Body of pancreas (tissue), 4 donors: ENCODE measurements at regions not wholly inside any gene's neighbourhood (a gene's known extent, or its start where the extent isn't known, plus 50 kb on each side); places are given as distances from the start of the nearest gene placed in this dataset.
A peak's percentile ranks its signal among the peaks of the same experiment; 100 is the strongest.

Experiments used
- ATAC-seq: fragments of 150-250 bp; one replicate; pipeline ENCODE4 v1.9.1; 2016
- DNase-seq, 4 donors: peaks; one replicate each; pipeline ENCODE4 v3.0.0-alpha.2; 2019
- H3K27ac ChIP-seq, 4 donors: fragments of 200-600 bp; sonication (generic); 1 replicate in 3 of 4; 2 replicates in 1 of 4; pipeline versions ENCODE4 v1.5.1 to v1.6.1; 2016 to 2019; ENCODE audit warnings: mild to moderate bottlenecking in 1 of 4, mixed read lengths in 1 of 4, moderate library complexity in 1 of 4
- H3K27me3 ChIP-seq, 2 donors: fragments of 200-600 bp; sonication (generic); one replicate each; pipeline ENCODE4 v1.6.0; 2016; ENCODE audit warnings: mild to moderate bottlenecking in 1 of 2
- H3K36me3 ChIP-seq, 2 donors: fragments of 200-600 bp; sonication (generic); replicated peaks in 1 of 2; 2 replicates each; pipeline ENCODE4 v1.5.1; 2016; ENCODE audit warnings: low read depth in 2 of 2; ENCODE audit not compliant: insufficient read depth in 1 of 2
- H3K4me1 ChIP-seq: fragments of 200-600 bp; sonication (generic); one replicate; pipeline ENCODE4 v1.6.0; 2016
- H3K4me3 ChIP-seq, 2 donors: fragments of 200-600 bp; sonication (generic); 1 replicate in 1 of 2; 2 replicates in 1 of 2; pipeline ENCODE4 v1.5.1; 2016 to 2019
- H3K9me3 ChIP-seq, 3 donors: fragments of 200-600 bp; sonication (generic); 1 replicate in 2 of 3; 2 replicates in 1 of 3; pipeline ENCODE4 v1.5.1; 2016
- CTCF ChIP-seq, 7 experiments: fragments of 450-650 bp in 4 of 7; fragments of 200-600 bp in 3 of 7; sonication (generic) in 3 of 7; IDR thresholded peaks; one replicate each; pipeline ENCODE4 v1.5.1; 2016 to 2019; ENCODE audit warnings: antibody characterized with exemption in 7 of 7
- POLR2A ChIP-seq, 3 donors: fragments of 450-650 bp; IDR thresholded peaks; one replicate each; pipeline ENCODE4 v1.6.1; 2016; ENCODE audit warnings: antibody characterized with exemption in 3 of 3, mild to moderate bottlenecking in 2 of 3
- WGBS, 2 donors: methylation state at CpG; one replicate each; pipeline ENCODE4 v1.1.5; 2017; 5-methylcytosine and 5-hydroxymethylcytosine counted together
- intact Hi-C: fragments of 100-400 bp; cut with DNase I; formaldehyde crosslinking; loops from one replicate; pipeline ENCODE4 v1.15.1; 2023

GRCh38 chr3:30112411-30112810 is 494.0 kb upstream of the TGFBR2 start:
- no peak for TF ChIP-seq POLR2A (IDR thresholded peaks at IDR 0.05)
- TF ChIP-seq CTCF (IDR thresholded peaks at IDR 0.05), result no peak
- ATAC-seq (no peak), DNase-seq (no peak)
- no peak overlapping the region for H3K4me3 ChIP-seq
- H3K27me3 ChIP-seq, result no peaks in the 10 kb centered on the region
- WGBS, 2 donors, result 30 to 36% methylated on average over 1 of the region's 1 CpG
- H3K27ac ChIP-seq, result no peak overlapping the region
- H3K4me1 ChIP-seq, result peaks cover 11% of the 10 kb centered on the region
- no peaks in the 10 kb centered on the region for H3K36me3 ChIP-seq
- no peaks in the 10 kb centered on the region for H3K9me3 ChIP-seq
- intact Hi-C loops, result loop anchor here (10.0 kb wide), 1 partner anchor 1022 kb away; no protein-coding TSS in a partner anchor

GRCh38 chr3:30112902-30113484 is 493.4 kb upstream of the TGFBR2 start:
- ATAC-seq (peak; percentile 24), DNase-seq (no peak)
- peaks cover 11% of the 10 kb centered on the region for H3K4me1 ChIP-seq
- H3K4me3 ChIP-seq, result no peak overlapping the region
- whole genome bisulfite sequencing, 2 donors, result 11 to 45% methylated on average over 1 of the region's 1 CpG
- H3K36me3 ChIP-seq, result no peaks in the 10 kb centered on the region
- intact Hi-C loops, result loop anchor here (10.0 kb wide), 1 partner anchor 1022 kb away; no protein-coding TSS in a partner anchor
- H3K27me3 ChIP-seq, result no peaks in the 10 kb centered on the region
- no peak overlapping the region for H3K27ac ChIP-seq
- TF ChIP-seq CTCF (IDR thresholded peaks at IDR 0.05) (peak in 6 of 7 experiments; percentile 36 to 69 (median 58)), POLR2A (IDR thresholded peaks at IDR 0.05) (no peak)
- H3K9me3 ChIP-seq, result no peaks in the 10 kb centered on the region

- Histone ChIP-seq H3K4me3 (no peak overlapping the region), H3K4me1 (peaks cover 11% of the 10 kb centered on the region), H3K27me3 (no peaks in the 10 kb centered on the region), H3K9me3 (no peaks in the 10 kb centered on the region), H3K27ac (no peak overlapping the region), H3K36me3 (no peaks in the 10 kb centered on the region)
- WGBS, 2 donors, result 64 to 78% methylated on average over 3 of the region's 3 CpGs
- no peak for TF ChIP-seq CTCF (IDR thresholded peaks at IDR 0.05)
- TF ChIP-seq POLR2A (IDR thresholded peaks at IDR 0.05), result no peak
- DNase-seq (no peak), ATAC-seq (no peak)
- intact Hi-C loops, result loop anchor here (10.0 kb wide), 1 partner anchor 1021 kb away; no protein-coding TSS in a partner anchor
These were observed 492.5 kb upstream of the TGFBR2 start for GRCh38 chr3:30113906-30114305.

GRCh38 chr3:30114918-30115317 is 491.5 kb upstream of the TGFBR2 start:
- Histone ChIP-seq H3K4me3 (no peak overlapping the region), H3K36me3 (no peaks in the 10 kb centered on the region), H3K4me1 (peaks cover 11% of the 10 kb centered on the region), H3K27me3 (no peaks in the 10 kb centered on the region), H3K27ac (no peak overlapping the region), H3K9me3 (no peaks in the 10 kb centered on the region)
- intact Hi-C loops, result loop anchor here (10.0 kb wide), 1 partner anchor 1020 kb away; no protein-coding TSS in a partner anchor
- ATAC-seq, result no peak
- WGBS, 2 donors, result 47 to 53% methylated on average over 2 of the region's 2 CpGs
- DNase-seq, result no peak
- TF ChIP-seq POLR2A (IDR thresholded peaks at IDR 0.05), result no peak

- Histone ChIP-seq H3K9me3 (no peaks in the 10 kb centered on the region), H3K36me3 (no peaks in the 10 kb centered on the region), H3K4me1 (no peaks in the 10 kb centered on the region), H3K4me3 (no peak overlapping the region), H3K27ac (no peak overlapping the region), H3K27me3 (no peaks in the 10 kb centered on the region)
- 48 to 63% methylated on average over 1 of the region's 1 CpG for WGBS, 2 donors
- TF ChIP-seq CTCF (IDR thresholded peaks at IDR 0.05) (no peak), POLR2A (IDR thresholded peaks at IDR 0.05) (no peak)
- intact Hi-C loops, result no loop called here
- DNase-seq, result no peak
- ATAC-seq, result no peak
These were observed 484.0 kb upstream of the TGFBR2 start for GRCh38 chr3:30122359-30122758.
